Thymus (tissue), 11 donors: ENCODE measurements at regions not wholly inside any gene's neighbourhood (a gene's known extent, or its start where the extent isn't known, plus 50 kb on each side); places are given as distances from the start of the nearest gene placed in this dataset.

Experiments used
- DNase-seq, 9 donors: peaks; one replicate each; pipeline ENCODE4 v3.0.0-alpha.2; 2013; ENCODE audit warnings: low spot score in 9 of 9, low read depth in 6 of 9, missing footprints in 1 of 9
- H3K27ac ChIP-seq, 2 donors: one replicate each; pipeline ENCODE4 v1.5.1; 2013; ENCODE audit warnings: control low read depth in 1 of 2, low read depth in 1 of 2, low read length in 1 of 2, mild to moderate bottlenecking in 1 of 2, moderate library complexity in 1 of 2
- H3K27me3 ChIP-seq, 2 donors: one replicate each; pipeline ENCODE4 v1.5.1; 2013; ENCODE audit warnings: low read length in 1 of 2; ENCODE audit not compliant: control insufficient read depth in 2 of 2, insufficient read depth in 1 of 2
- H3K36me3 ChIP-seq, 2 donors: one replicate each; pipeline ENCODE4 v1.5.1; 2013; ENCODE audit warnings: low read length in 1 of 2, mild to moderate bottlenecking in 1 of 2, moderate library complexity in 1 of 2; ENCODE audit not compliant: control insufficient read depth in 2 of 2, insufficient read depth in 2 of 2
- H3K4me1 ChIP-seq, 2 donors: one replicate each; pipeline ENCODE4 v1.5.1; 2013; ENCODE audit warnings: low read length in 2 of 2; ENCODE audit not compliant: control insufficient read depth in 2 of 2, insufficient read depth in 2 of 2
- H3K4me3 ChIP-seq, 2 donors: one replicate each; pipeline ENCODE4 v1.5.1; 2013; ENCODE audit warnings: low read length in 2 of 2, control low read depth in 1 of 2, mild to moderate bottlenecking in 1 of 2
- H3K9me3 ChIP-seq, 2 donors: one replicate each; pipeline ENCODE4 v1.5.1; 2013; ENCODE audit warnings: low read length in 1 of 2, mild to moderate bottlenecking in 1 of 2; ENCODE audit not compliant: control insufficient read depth in 2 of 2, insufficient read depth in 1 of 2
- WGBS: extraction: QIAGEN DNeasy Blood & Tissue Kit; methylation state at CpG from one replicate; pipeline ENCODE4 v1.1.7; 2013; 5-methylcytosine and 5-hydroxymethylcytosine counted together
- donor health status: healthy.

- Histone ChIP-seq H3K4me1 (no peaks in the 10 kb centered on the region), H3K27me3 (no peaks in the 10 kb centered on the region), H3K36me3 (no peaks in the 10 kb centered on the region), H3K9me3 (no peaks in the 10 kb centered on the region), H3K27ac (no peak overlapping the region), H3K4me3 (no peak overlapping the region)
- no peak for DNase-seq
- 96% methylated on average over 2 of the region's 2 CpGs for WGBS
Observed at GRCh38 chr18:54689319-54689718, 98.3 kb downstream of the DYNAP start.

- 93% methylated on average over 5 of the region's 5 CpGs for WGBS
- no peak for DNase-seq
Observed at GRCh38 chr18:54690198-54690597, 99.2 kb downstream of the DYNAP start.

GRCh38 chr18:54692463-54692862, 101.4 kb downstream of the DYNAP start:
- Histone ChIP-seq H3K9me3 (no peaks in the 10 kb centered on the region), H3K4me1 (no peaks in the 10 kb centered on the region), H3K4me3 (no peak overlapping the region), H3K27ac (no peak overlapping the region), H3K27me3 (no peaks in the 10 kb centered on the region), H3K36me3 (no peaks in the 10 kb centered on the region)
- no peak for DNase-seq
- WGBS, result 99% methylated on average over 1 of the region's 1 CpG

More at GRCh38 chr18:54690198-54690597, 99.2 kb downstream of the DYNAP start:
- Histone ChIP-seq H3K4me3 (no peak overlapping the region), H3K36me3 (no peaks in the 10 kb centered on the region), H3K27me3 (no peaks in the 10 kb centered on the region), H3K4me1 (no peaks in the 10 kb centered on the region), H3K9me3 (no peaks in the 10 kb centered on the region), H3K27ac (no peak overlapping the region)

GRCh38 chr18:54696616-54697293, 105.7 kb downstream of the DYNAP start:
- 85% methylated on average over 4 of the region's 4 CpGs for WGBS

GRCh38 chr18:54700580-54700979, 109.5 kb downstream of the DYNAP start:
- H3K4me1 ChIP-seq, result no peaks in the 10 kb centered on the region
- WGBS, result 92% methylated on average over 1 of the region's 1 CpG
- no peak overlapping the region for H3K4me3 ChIP-seq
- H3K9me3 ChIP-seq, result no peaks in the 10 kb centered on the region
- no peak for DNase-seq
- no peaks in the 10 kb centered on the region for H3K36me3 ChIP-seq
- no peak overlapping the region for H3K27ac ChIP-seq
- no peaks in the 10 kb centered on the region for H3K27me3 ChIP-seq

More at GRCh38 chr18:54696616-54697293, 105.7 kb downstream of the DYNAP start:
- no peaks in the 10 kb centered on the region for H3K27me3 ChIP-seq
- H3K4me1 ChIP-seq, result no peaks in the 10 kb centered on the region
- no peaks in the 10 kb centered on the region for H3K9me3 ChIP-seq
- H3K36me3 ChIP-seq, result no peaks in the 10 kb centered on the region
- H3K27ac ChIP-seq, result no peak overlapping the region
- DNase-seq, result no peak
- no peak overlapping the region for H3K4me3 ChIP-seq

- Histone ChIP-seq H3K9me3 (no peaks in the 10 kb centered on the region), H3K36me3 (no peaks in the 10 kb centered on the region), H3K4me3 (no peak overlapping the region), H3K4me1 (no peaks in the 10 kb centered on the region), H3K27ac (no peak overlapping the region), H3K27me3 (no peaks in the 10 kb centered on the region)
- WGBS, result 89% methylated on average over 1 of the region's 1 CpG
- DNase-seq, result no peak
Observed at GRCh38 chr18:54702686-54703085, 111.6 kb downstream of the DYNAP start.

- Histone ChIP-seq H3K4me1 (peaks cover 0 to 16% of the 10 kb centered on the region in 2 donors), H3K4me3 (no peak overlapping the region), H3K27ac (no peak overlapping the region), H3K36me3 (no peaks in the 10 kb centered on the region), H3K9me3 (no peaks in the 10 kb centered on the region), H3K27me3 (no peaks in the 10 kb centered on the region)
- no peak for DNase-seq
- WGBS, result 93% methylated on average over 8 of the region's 8 CpGs
Observed at GRCh38 chr18:54710074-54710899, 118.0 kb upstream of the RAB27B start.

- no peak overlapping the region for H3K27ac ChIP-seq
- H3K4me3 ChIP-seq, result no peak overlapping the region
- H3K9me3 ChIP-seq, result no peaks in the 10 kb centered on the region
- H3K36me3 ChIP-seq, result no peaks in the 10 kb centered on the region
- peaks cover 0 to 16% of the 10 kb centered on the region in 2 donors for H3K4me1 ChIP-seq
- WGBS, result 97% methylated on average over 2 of the region's 2 CpGs
- no peaks in the 10 kb centered on the region for H3K27me3 ChIP-seq
- DNase-seq, result no peak
Observed at GRCh38 chr18:54710900-54711281, 117.4 kb upstream of the RAB27B start.

GRCh38 chr18:54712306-54712705, 116.0 kb upstream of the RAB27B start:
- Histone ChIP-seq H3K4me3 (no peak overlapping the region), H3K9me3 (no peaks in the 10 kb centered on the region), H3K27ac (peak overlapping the region in 1 of 2 donors; percentile 9), H3K36me3 (no peaks in the 10 kb centered on the region), H3K4me1 (peaks cover 0 to 16% of the 10 kb centered on the region in 2 donors), H3K27me3 (no peaks in the 10 kb centered on the region)
- peak in 1 of 9 donors; percentile 6 for DNase-seq
- 85% methylated on average over 3 of the region's 3 CpGs for WGBS
